GM23338 (cell line): ENCODE measurements at regions not wholly inside any gene's neighbourhood (a gene's known extent, or its start where the extent isn't known, plus 50 kb on each side); places are given as distances from the start of the nearest gene placed in this dataset.

ENCODE experiments used
- ATAC-seq: fragments of 200-7000 bp; cut with Tn5 transposase; 3 replicates; pipeline ENCODE4 v1.9.1; 2020
- DNase-seq: peaks from one replicate; pipeline ENCODE4 v3.0.0-alpha.2; 2015; ENCODE audit warnings: low spot score
- H2AFZ ChIP-seq: fragments of 200-600 bp; sonication (generic); 2 replicates; pipeline ENCODE4 v1.8.0; 2016; ENCODE audit warnings: antibody characterized with exemption, mild to moderate bottlenecking, moderate library complexity
- H3F3A ChIP-seq: fragments of 200-600 bp; sonication (generic); replicated peaks from 2 replicates; pipeline ENCODE4 v1.8.0; 2017; ENCODE audit warnings: antibody characterized with exemption, mixed run types, low read depth
- H3K27ac ChIP-seq: fragments of 200-600 bp; sonication (generic); 2 replicates; pipeline ENCODE4 v1.6.1; 2016; ENCODE audit warnings: low read depth
- H3K27me3 ChIP-seq: fragments of 200-600 bp; sonication (generic); 2 replicates; pipeline ENCODE4 v1.8.0; 2016; ENCODE audit warnings: mild to moderate bottlenecking, mixed run types, moderate library complexity; ENCODE audit not compliant: insufficient read depth
- H3K36me3 ChIP-seq: fragments of 200-600 bp; sonication (generic); 2 replicates; pipeline ENCODE4 v1.8.0; 2016; ENCODE audit warnings: mild to moderate bottlenecking; ENCODE audit not compliant: insufficient read depth
- H3K4me1 ChIP-seq: fragments of 200-600 bp; sonication (generic); 2 replicates; pipeline ENCODE4 v1.8.0; 2016; ENCODE audit warnings: mild to moderate bottlenecking, moderate library complexity; ENCODE audit not compliant: insufficient read depth
- H3K4me2 ChIP-seq: fragments of 200-600 bp; sonication (generic); 2 replicates; pipeline ENCODE4 v1.7.1; 2017; ENCODE audit warnings: mixed run types
- H3K4me3 ChIP-seq: fragments of 200-600 bp; sonication (generic); 2 replicates; pipeline ENCODE4 v1.6.1; 2016; ENCODE audit warnings: mixed run types
- H3K79me2 ChIP-seq: fragments of 200-600 bp; sonication (generic); replicated peaks from 2 replicates; pipeline ENCODE4 v1.8.0; 2017; ENCODE audit warnings: mild to moderate bottlenecking; ENCODE audit not compliant: insufficient read depth
- H3K9me2 ChIP-seq: fragments of 200-600 bp; sonication (generic); 2 replicates; pipeline ENCODE4 v1.8.0; 2017; ENCODE audit not compliant: insufficient read depth
- H4K20me1 ChIP-seq: fragments of 200-600 bp; sonication (generic); replicated peaks from 2 replicates; pipeline ENCODE4 v1.8.0; 2017; ENCODE audit warnings: mild to moderate bottlenecking; ENCODE audit not compliant: insufficient read depth
- H3K27ac Mint-ChIP-seq: 2 replicates; pipeline ENCODE4 v1.8.0; 2020; ENCODE audit warnings: inconsistent platforms, mild to moderate bottlenecking, moderate library complexity, mixed read lengths
- H3K27me3 Mint-ChIP-seq: 3 replicates; pipeline ENCODE4 v1.8.0; 2022; ENCODE audit warnings: low read depth, mild to moderate bottlenecking, moderate library complexity, mixed read lengths, inconsistent platforms; ENCODE audit not compliant: insufficient read depth, poor library complexity
- H3K36me3 Mint-ChIP-seq: 3 replicates; pipeline ENCODE4 v1.8.0; 2021; ENCODE audit warnings: low read depth, mild to moderate bottlenecking, inconsistent platforms, moderate library complexity, mixed read lengths
- H3K4me1 Mint-ChIP-seq: 3 replicates; pipeline ENCODE4 v1.8.0; 2020; ENCODE audit warnings: mild to moderate bottlenecking, inconsistent platforms, mixed read lengths
- H3K4me3 Mint-ChIP-seq: 3 replicates; pipeline ENCODE4 v1.8.0; 2021; ENCODE audit warnings: moderate library complexity, mild to moderate bottlenecking, inconsistent platforms, mixed read lengths
- H3K9me3 Mint-ChIP-seq: 3 replicates; pipeline ENCODE4 v1.8.0; 2020; ENCODE audit warnings: moderate library complexity, mild to moderate bottlenecking, inconsistent platforms, mixed read lengths
- CREB1 ChIP-seq: fragments of 250-450 bp; sonication (Bioruptor Pico); IDR thresholded peaks from 2 replicates; pipeline ENCODE4 v1.5.0; 2020; ENCODE audit warnings: low read depth, mild to moderate bottlenecking, moderate library complexity
- EZH2phosphoT487 ChIP-seq: fragments of 200-600 bp; sonication (generic); IDR thresholded peaks from one replicate; pipeline ENCODE4 v1.8.1; 2018; ENCODE audit warnings: antibody characterized with exemption; ENCODE audit not compliant: unreplicated experiment
- TF ChIP-seq, protein P1 (sequence below): fragments of 250-450 bp; sonication (Bioruptor Pico); IDR thresholded peaks from 2 replicates; pipeline ENCODE4 v1.5.0; 2020; ENCODE audit warnings: mild to moderate bottlenecking, moderate library complexity
- TF ChIP-seq, protein P2 (sequence below): IDR thresholded peaks from one replicate; pipeline ENCODE4 v1.6.1; 2018; ENCODE audit warnings: antibody characterized with exemption; ENCODE audit not compliant: unreplicated experiment
- TF ChIP-seq, protein P3 (sequence below), 2 experiments: fragments of 200-600 bp in 1 of 2; sonication (generic) in 1 of 2; conservative IDR thresholded peaks; 2 replicates each; pipeline versions ENCODE4 v1.5.1 to v1.6.1; 2016 to 2017; ENCODE audit warnings: antibody characterized with exemption in 2 of 2, low read depth in 2 of 2, mild to moderate bottlenecking in 2 of 2, moderate library complexity in 1 of 2

DNA sequence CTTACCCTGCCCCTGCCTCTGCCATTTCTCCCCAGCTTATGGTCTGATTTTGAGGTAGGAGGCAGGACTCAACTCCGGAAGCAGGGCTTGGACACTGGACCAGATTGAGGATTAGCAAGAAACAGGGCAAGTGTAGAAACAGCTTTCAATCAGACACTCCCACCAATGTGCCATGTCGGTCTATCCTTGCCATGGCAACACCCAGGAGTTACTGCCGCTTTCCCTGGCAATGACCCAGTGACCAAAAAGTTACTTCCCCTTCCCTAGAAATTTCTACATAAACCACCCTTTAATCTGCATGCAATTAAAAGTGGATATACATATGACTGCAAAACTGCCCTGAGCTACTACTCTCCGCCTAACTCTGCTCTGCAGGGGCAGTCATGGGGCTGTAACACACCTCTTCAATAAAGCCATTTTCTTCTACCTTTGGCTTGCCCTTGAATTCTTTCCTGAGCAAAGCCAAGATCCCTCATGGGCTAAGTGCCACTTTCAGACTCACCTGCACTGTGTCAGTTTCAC lies 156.7 kb downstream of the LPIN1 start (continued):
- TF ChIP-seq, protein P1, sequence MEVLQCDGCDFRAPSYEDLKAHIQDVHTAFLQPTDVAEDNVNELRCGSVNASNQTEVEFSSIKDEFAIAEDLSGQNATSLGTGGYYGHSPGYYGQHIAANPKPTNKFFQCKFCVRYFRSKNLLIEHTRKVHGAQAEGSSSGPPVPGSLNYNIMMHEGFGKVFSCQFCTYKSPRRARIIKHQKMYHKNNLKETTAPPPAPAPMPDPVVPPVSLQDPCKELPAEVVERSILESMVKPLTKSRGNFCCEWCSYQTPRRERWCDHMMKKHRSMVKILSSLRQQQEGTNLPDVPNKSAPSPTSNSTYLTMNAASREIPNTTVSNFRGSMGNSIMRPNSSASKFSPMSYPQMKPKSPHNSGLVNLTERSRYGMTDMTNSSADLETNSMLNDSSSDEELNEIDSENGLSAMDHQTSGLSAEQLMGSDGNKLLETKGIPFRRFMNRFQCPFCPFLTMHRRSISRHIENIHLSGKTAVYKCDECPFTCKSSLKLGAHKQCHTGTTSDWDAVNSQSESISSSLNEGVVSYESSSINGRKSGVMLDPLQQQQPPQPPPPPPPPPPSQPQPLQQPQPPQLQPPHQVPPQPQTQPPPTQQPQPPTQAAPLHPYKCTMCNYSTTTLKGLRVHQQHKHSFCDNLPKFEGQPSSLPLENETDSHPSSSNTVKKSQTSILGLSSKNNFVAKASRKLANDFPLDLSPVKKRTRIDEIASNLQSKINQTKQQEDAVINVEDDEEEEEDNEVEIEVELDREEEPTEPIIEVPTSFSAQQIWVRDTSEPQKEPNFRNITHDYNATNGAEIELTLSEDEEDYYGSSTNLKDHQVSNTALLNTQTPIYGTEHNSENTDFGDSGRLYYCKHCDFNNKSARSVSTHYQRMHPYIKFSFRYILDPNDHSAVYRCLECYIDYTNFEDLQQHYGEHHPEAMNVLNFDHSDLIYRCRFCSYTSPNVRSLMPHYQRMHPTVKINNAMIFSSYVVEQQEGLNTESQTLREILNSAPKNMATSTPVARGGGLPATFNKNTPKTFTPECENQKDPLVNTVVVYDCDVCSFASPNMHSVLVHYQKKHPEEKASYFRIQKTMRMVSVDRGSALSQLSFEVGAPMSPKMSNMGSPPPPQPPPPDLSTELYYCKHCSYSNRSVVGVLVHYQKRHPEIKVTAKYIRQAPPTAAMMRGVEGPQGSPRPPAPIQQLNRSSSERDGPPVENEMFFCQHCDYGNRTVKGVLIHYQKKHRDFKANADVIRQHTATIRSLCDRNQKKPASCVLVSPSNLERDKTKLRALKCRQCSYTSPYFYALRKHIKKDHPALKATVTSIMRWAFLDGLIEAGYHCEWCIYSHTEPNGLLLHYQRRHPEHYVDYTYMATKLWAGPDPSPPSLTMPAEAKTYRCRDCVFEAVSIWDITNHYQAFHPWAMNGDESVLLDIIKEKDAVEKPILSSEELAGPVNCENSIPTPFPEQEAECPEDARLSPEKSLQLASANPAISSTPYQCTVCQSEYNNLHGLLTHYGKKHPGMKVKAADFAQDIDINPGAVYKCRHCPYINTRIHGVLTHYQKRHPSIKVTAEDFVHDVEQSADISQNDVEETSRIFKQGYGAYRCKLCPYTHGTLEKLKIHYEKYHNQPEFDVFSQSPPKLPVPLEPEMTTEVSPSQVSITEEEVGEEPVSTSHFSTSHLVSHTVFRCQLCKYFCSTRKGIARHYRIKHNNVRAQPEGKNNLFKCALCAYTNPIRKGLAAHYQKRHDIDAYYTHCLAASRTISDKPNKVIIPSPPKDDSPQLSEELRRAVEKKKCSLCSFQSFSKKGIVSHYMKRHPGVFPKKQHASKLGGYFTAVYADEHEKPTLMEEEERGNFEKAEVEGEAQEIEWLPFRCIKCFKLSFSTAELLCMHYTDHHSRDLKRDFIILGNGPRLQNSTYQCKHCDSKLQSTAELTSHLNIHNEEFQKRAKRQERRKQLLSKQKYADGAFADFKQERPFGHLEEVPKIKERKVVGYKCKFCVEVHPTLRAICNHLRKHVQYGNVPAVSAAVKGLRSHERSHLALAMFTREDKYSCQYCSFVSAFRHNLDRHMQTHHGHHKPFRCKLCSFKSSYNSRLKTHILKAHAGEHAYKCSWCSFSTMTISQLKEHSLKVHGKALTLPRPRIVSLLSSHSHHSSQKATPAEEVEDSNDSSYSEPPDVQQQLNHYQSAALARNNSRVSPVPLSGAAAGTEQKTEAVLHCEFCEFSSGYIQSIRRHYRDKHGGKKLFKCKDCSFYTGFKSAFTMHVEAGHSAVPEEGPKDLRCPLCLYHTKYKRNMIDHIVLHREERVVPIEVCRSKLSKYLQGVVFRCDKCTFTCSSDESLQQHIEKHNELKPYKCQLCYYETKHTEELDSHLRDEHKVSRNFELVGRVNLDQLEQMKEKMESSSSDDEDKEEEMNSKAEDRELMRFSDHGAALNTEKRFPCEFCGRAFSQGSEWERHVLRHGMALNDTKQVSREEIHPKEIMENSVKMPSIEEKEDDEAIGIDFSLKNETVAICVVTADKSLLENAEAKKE (CRISPR knock-in tag), result no peak
- TF ChIP-seq CREB1 (CRISPR knock-in tag) (no peak), EZH2phosphoT487 (no peak)

DNA sequence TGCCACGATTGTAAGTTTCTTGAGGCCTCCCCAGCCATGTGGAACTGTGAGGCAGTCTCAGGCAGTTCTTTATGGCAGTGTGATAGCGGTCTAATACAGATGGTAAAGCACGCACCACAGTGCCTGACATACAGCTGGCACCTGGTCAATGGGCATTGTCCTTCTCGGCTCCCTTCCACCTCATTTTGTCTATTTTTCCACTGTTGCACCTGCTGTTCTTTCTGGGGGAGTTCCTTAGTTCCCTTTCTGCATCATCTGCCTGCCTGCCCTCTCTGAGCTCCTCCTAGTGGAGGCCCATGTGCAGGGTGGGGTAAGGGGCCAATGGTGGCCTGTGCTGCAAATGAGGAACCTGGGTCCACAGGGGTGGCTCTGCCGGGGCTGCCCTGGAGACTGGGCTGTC lies 157.6 kb downstream of the LPIN1 start:
- Histone ChIP-seq H3F3A (no peaks in the 10 kb centered on the region), H3K4me3 (no peak overlapping the region), H2AFZ (no peak overlapping the region), H4K20me1 (no peaks in the 10 kb centered on the region), H3K27ac (no peak overlapping the region), H3K79me2 (no peaks in the 10 kb centered on the region), H3K36me3 (no peaks in the 10 kb centered on the region), H3K4me2 (no peak overlapping the region), H3K4me1 (no peaks in the 10 kb centered on the region), H3K9me2 (no peaks in the 10 kb centered on the region), H3K27me3 (no peaks in the 10 kb centered on the region)
- H3K4me3 Mint-ChIP-seq, result no peak overlapping the region
- DNase-seq, result no peak
- TF ChIP-seq, protein P2, sequence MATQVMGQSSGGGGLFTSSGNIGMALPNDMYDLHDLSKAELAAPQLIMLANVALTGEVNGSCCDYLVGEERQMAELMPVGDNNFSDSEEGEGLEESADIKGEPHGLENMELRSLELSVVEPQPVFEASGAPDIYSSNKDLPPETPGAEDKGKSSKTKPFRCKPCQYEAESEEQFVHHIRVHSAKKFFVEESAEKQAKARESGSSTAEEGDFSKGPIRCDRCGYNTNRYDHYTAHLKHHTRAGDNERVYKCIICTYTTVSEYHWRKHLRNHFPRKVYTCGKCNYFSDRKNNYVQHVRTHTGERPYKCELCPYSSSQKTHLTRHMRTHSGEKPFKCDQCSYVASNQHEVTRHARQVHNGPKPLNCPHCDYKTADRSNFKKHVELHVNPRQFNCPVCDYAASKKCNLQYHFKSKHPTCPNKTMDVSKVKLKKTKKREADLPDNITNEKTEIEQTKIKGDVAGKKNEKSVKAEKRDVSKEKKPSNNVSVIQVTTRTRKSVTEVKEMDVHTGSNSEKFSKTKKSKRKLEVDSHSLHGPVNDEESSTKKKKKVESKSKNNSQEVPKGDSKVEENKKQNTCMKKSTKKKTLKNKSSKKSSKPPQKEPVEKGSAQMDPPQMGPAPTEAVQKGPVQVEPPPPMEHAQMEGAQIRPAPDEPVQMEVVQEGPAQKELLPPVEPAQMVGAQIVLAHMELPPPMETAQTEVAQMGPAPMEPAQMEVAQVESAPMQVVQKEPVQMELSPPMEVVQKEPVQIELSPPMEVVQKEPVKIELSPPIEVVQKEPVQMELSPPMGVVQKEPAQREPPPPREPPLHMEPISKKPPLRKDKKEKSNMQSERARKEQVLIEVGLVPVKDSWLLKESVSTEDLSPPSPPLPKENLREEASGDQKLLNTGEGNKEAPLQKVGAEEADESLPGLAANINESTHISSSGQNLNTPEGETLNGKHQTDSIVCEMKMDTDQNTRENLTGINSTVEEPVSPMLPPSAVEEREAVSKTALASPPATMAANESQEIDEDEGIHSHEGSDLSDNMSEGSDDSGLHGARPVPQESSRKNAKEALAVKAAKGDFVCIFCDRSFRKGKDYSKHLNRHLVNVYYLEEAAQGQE, result no peak
- TF ChIP-seq, protein P3, sequence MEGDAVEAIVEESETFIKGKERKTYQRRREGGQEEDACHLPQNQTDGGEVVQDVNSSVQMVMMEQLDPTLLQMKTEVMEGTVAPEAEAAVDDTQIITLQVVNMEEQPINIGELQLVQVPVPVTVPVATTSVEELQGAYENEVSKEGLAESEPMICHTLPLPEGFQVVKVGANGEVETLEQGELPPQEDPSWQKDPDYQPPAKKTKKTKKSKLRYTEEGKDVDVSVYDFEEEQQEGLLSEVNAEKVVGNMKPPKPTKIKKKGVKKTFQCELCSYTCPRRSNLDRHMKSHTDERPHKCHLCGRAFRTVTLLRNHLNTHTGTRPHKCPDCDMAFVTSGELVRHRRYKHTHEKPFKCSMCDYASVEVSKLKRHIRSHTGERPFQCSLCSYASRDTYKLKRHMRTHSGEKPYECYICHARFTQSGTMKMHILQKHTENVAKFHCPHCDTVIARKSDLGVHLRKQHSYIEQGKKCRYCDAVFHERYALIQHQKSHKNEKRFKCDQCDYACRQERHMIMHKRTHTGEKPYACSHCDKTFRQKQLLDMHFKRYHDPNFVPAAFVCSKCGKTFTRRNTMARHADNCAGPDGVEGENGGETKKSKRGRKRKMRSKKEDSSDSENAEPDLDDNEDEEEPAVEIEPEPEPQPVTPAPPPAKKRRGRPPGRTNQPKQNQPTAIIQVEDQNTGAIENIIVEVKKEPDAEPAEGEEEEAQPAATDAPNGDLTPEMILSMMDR (conservative IDR thresholded peaks at IDR 0.05; ENCODE audit: low read depth in 2 of 2), result peak in 1 of 2 experiments; percentile 35; a peak in 2 of 4 replicates
- no peak overlapping the region; the same call in 1 of the 2 replicates for H3K27ac Mint-ChIP-seq
- H3K9me3 Mint-ChIP-seq, result no peaks in the 10 kb centered on the region; the same call in 2 of the 3 replicates
- ATAC-seq, result no peak
- H3K36me3 Mint-ChIP-seq, result no peaks in the 10 kb centered on the region
- H3K27me3 Mint-ChIP-seq, result no peaks in the 10 kb centered on the region
- H3K4me1 Mint-ChIP-seq, result no peaks in the 10 kb centered on the region; the same call in 2 of the 3 replicates
